ENCODE measurements at regions not wholly inside any gene's neighbourhood (a gene's known extent, or its start where the extent isn't known, plus 50 kb on each side); places are given as distances from the start of the nearest gene placed in this dataset.
A peak's percentile ranks its signal among the peaks of the same experiment; 100 is the strongest.
"Not testable (repeated sequence)": the region's sequence is repeated elsewhere in the genome, so short reads cannot be mapped to it uniquely, and the experiment has no call there.

- DNase-seq (ENCODE audit: low spot score in 2 of 2); H3K27me3 ChIP-seq; H3K36me3 ChIP-seq; H3K4me1 ChIP-seq; H3K9me3 ChIP-seq; H3K4me3 ChIP-seq; H3K27ac ChIP-seq: not testable (repeated sequence)
- peak in 4 of 5 experiments; percentile 24 to 41 (median 28) for TF ChIP-seq CTCF (IDR thresholded peaks at IDR 0.05)
- WGBS, 2 donors, result 37 to 44% methylated on average over 16 of the region's 16 CpGs
Measured at GRCh38 chr1:148254611-148255429, 102.7 kb upstream of the NBPF11 start.

GRCh38 chr1:148253808-148254207 is 101.7 kb upstream of the NBPF11 start:
- H3K4me1 ChIP-seq; H3K27ac ChIP-seq; H3K27me3 ChIP-seq; DNase-seq (ENCODE audit: low spot score in 2 of 2); H3K36me3 ChIP-seq; H3K9me3 ChIP-seq; H3K4me3 ChIP-seq: not testable (repeated sequence)
- WGBS, 2 donors, result 60 to 86% methylated on average over 1 of the region's 2 CpGs

- H3K36me3 ChIP-seq; H3K4me1 ChIP-seq; H3K4me3 ChIP-seq; DNase-seq (ENCODE audit: low spot score in 2 of 2); H3K27me3 ChIP-seq; H3K9me3 ChIP-seq; H3K27ac ChIP-seq: not testable (repeated sequence)
- WGBS, 2 donors, result 50 to 57% methylated on average over 1 of the region's 2 CpGs
Measured at GRCh38 chr1:148248798-148249197, 96.7 kb upstream of the NBPF11 start.

GRCh38 chr1:148246258-148246861 is 94.3 kb upstream of the NBPF11 start:
- H3K27ac ChIP-seq; H3K4me3 ChIP-seq; H3K27me3 ChIP-seq; H3K4me1 ChIP-seq; H3K36me3 ChIP-seq; DNase-seq (ENCODE audit: low spot score in 2 of 2); H3K9me3 ChIP-seq: not testable (repeated sequence)
- 30 to 56% methylated on average over 13 to 26 of the region's 46 CpGs for WGBS, 2 donors

- WGBS, 2 donors, result no CpG with 5 or more reads among the region's 25 CpGs
- H3K4me3 ChIP-seq, result not testable (repeated sequence)
Measured at GRCh38 chr1:148245843-148246242, 93.8 kb upstream of the NBPF11 start.

GRCh38 chr1:148245443-148245842 is 93.4 kb upstream of the NBPF11 start:
- not testable (repeated sequence) for H3K4me3 ChIP-seq; H3K4me1 ChIP-seq; H3K9me3 ChIP-seq; H3K27ac ChIP-seq; H3K27me3 ChIP-seq; H3K36me3 ChIP-seq; DNase-seq (ENCODE audit: low spot score in 2 of 2)
- no CpG with 5 or more reads among the region's 6 CpGs for WGBS, 2 donors

More at GRCh38 chr1:148245843-148246242, 93.8 kb upstream of the NBPF11 start:
- not testable (repeated sequence) for H3K4me1 ChIP-seq; H3K36me3 ChIP-seq; H3K27ac ChIP-seq; DNase-seq (ENCODE audit: low spot score in 2 of 2); H3K9me3 ChIP-seq; H3K27me3 ChIP-seq

- H3K4me3 ChIP-seq; H3K27me3 ChIP-seq; H3K9me3 ChIP-seq; H3K36me3 ChIP-seq; H3K4me1 ChIP-seq; DNase-seq (ENCODE audit: low spot score in 2 of 2); H3K27ac ChIP-seq: not testable (repeated sequence)
- 100% methylated on average over 1 of the region's 8 CpGs; no CpG with 5 or more reads in 1 of the 2 donors for WGBS, 2 donors
Measured at GRCh38 chr1:148233250-148233649, 81.2 kb upstream of the NBPF11 start.

- not testable (repeated sequence) for H3K9me3 ChIP-seq, H3K27ac ChIP-seq
Measured at GRCh38 chr1:148228846-148229245, 76.8 kb upstream of the NBPF11 start.

GRCh38 chr1:148222399-148223159 is 70.5 kb upstream of the NBPF11 start:
- not testable (repeated sequence) for H3K4me1 ChIP-seq; H3K27me3 ChIP-seq; DNase-seq (ENCODE audit: low spot score in 2 of 2); H3K36me3 ChIP-seq; H3K27ac ChIP-seq; H3K4me3 ChIP-seq; H3K9me3 ChIP-seq
- no CpG with 5 or more reads among the region's 4 CpGs for WGBS, 2 donors

More at GRCh38 chr1:148228846-148229245, 76.8 kb upstream of the NBPF11 start:
- DNase-seq (ENCODE audit: low spot score in 2 of 2); H3K4me1 ChIP-seq; H3K36me3 ChIP-seq; H3K27me3 ChIP-seq; H3K4me3 ChIP-seq: not testable (repeated sequence)
- 62 to 69% methylated on average over 5 of the region's 5 CpGs for WGBS, 2 donors

GRCh38 chr1:148221593-148221992 is 69.5 kb upstream of the NBPF11 start:
- not testable (repeated sequence) for H3K36me3 ChIP-seq; H3K4me1 ChIP-seq; DNase-seq (ENCODE audit: low spot score in 2 of 2); H3K27ac ChIP-seq; H3K9me3 ChIP-seq; H3K4me3 ChIP-seq; H3K27me3 ChIP-seq
- WGBS, 2 donors, result no CpG with 5 or more reads among the region's 4 CpGs

- not testable (repeated sequence) for H3K4me3 ChIP-seq; H3K27ac ChIP-seq; H3K9me3 ChIP-seq; H3K4me1 ChIP-seq; H3K36me3 ChIP-seq; H3K27me3 ChIP-seq; DNase-seq (ENCODE audit: low spot score in 2 of 2)
- no CpG with 5 or more reads among the region's 4 CpGs for WGBS, 2 donors
Measured at GRCh38 chr1:148219229-148219628, 67.1 kb upstream of the NBPF11 start.

GRCh38 chr1:148211191-148211590 is 59.1 kb upstream of the NBPF11 start:
- not testable (repeated sequence) for H3K36me3 ChIP-seq; H3K27ac ChIP-seq; H3K4me3 ChIP-seq; H3K27me3 ChIP-seq; H3K4me1 ChIP-seq; H3K9me3 ChIP-seq; DNase-seq (ENCODE audit: low spot score in 2 of 2)
- no CpG with 5 or more reads among the region's 2 CpGs for WGBS, 2 donors
